ENCODE measurements at regions not wholly inside any gene's neighbourhood (a gene's known extent, or its start where the extent isn't known, plus 50 kb on each side); places are given as distances from the start of the nearest gene placed in this dataset.

DNA sequence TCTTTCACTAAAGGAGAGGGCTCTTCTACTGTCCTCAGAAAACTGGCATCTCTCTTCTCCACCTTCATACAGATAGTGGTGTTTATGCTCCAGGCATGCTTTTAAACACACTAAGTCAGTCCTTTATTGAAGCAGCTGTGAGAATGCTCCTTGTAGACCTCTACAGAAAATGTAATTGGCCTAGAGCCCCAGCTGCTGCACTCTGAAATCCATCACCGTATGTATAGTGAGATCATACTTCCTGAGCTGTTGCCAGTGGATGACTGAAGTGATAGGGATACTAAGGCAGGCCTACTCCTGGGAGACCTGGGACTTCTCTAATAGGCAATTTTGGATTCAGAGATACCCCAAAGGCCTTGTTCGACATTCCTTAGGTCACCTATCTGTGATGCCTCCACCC is 535.4 kb downstream of the RPS29 start:
- TF ChIP-seq, protein P1, sequence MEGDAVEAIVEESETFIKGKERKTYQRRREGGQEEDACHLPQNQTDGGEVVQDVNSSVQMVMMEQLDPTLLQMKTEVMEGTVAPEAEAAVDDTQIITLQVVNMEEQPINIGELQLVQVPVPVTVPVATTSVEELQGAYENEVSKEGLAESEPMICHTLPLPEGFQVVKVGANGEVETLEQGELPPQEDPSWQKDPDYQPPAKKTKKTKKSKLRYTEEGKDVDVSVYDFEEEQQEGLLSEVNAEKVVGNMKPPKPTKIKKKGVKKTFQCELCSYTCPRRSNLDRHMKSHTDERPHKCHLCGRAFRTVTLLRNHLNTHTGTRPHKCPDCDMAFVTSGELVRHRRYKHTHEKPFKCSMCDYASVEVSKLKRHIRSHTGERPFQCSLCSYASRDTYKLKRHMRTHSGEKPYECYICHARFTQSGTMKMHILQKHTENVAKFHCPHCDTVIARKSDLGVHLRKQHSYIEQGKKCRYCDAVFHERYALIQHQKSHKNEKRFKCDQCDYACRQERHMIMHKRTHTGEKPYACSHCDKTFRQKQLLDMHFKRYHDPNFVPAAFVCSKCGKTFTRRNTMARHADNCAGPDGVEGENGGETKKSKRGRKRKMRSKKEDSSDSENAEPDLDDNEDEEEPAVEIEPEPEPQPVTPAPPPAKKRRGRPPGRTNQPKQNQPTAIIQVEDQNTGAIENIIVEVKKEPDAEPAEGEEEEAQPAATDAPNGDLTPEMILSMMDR (IDR thresholded peaks at IDR 0.05), result no peak
- H3K4me1 ChIP-seq (ENCODE audit: control insufficient read depth in 1 of 2, low read depth in 2 of 2), result no peaks in the 10 kb centered on the region
- H3K4me3 ChIP-seq, result no peak overlapping the region
- no peak for DNase-seq (ENCODE audit: low spot score)
- ATAC-seq (ENCODE audit: insufficient number of reproducible peaks, low FRiP score, low read depth), result no peak
- no peaks in the 10 kb centered on the region for H3K27me3 ChIP-seq (replicated peaks; ENCODE audit: insufficient read depth)
- H3K36me3 ChIP-seq, result no peaks in the 10 kb centered on the region
- H3K9me3 ChIP-seq, result no peaks in the 10 kb centered on the region
- no peak overlapping the region for H3K27ac ChIP-seq

DNA sequence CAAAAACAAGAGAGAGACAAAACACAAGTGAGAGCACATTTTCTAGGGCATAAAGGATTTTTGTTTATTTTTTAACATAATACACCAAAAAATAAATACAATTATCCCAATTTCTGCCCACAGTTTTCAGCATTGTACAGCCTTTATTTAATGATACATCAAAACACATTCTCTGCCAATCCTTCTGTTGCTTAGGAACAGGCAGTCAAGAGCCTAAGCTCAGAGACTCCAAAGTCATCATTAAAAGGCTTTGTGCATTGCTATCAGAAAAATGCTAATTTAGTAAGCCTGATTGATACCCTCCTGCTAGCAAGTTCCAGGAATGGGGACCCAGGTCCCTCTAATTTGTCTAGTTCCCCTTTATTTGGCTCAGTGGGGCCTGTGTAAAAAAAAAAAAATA is 536.5 kb downstream of the RPS29 start:
- ATAC-seq (ENCODE audit: insufficient number of reproducible peaks, low FRiP score, low read depth) (no peak), DNase-seq (ENCODE audit: low spot score) (no peak)
- no peak overlapping the region for H3K27ac ChIP-seq
- no peaks in the 10 kb centered on the region for H3K9me3 ChIP-seq
- no peak overlapping the region for H3K4me3 ChIP-seq
- no peaks in the 10 kb centered on the region for H3K4me1 ChIP-seq (ENCODE audit: control insufficient read depth in 1 of 2, low read depth in 2 of 2)
- no peaks in the 10 kb centered on the region for H3K27me3 ChIP-seq (replicated peaks; ENCODE audit: insufficient read depth)
- H3K36me3 ChIP-seq, result no peaks in the 10 kb centered on the region
- TF ChIP-seq, protein P1 (IDR thresholded peaks at IDR 0.05), result no peak

DNA sequence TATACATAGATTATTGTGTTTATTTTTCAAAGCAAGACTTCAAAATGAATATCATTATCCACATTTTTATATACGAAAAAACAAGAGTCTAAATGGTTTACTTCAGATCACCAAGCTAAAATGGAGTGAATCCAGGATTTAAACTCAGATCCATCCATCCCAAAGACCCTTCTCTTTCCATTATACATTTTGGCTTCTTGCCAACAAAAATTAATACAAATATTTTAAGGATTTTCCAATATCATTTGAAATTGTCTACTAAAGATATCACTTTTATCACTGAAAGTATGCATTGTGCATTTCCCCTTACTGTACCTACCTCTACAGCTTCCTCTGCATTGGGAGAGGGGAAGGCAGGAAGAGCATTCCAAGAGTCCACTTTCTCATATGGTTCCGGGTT is 541.2 kb downstream of the RPS29 start:
- H3K36me3 ChIP-seq, result no peaks in the 10 kb centered on the region
- DNase-seq (ENCODE audit: low spot score) (no peak), ATAC-seq (ENCODE audit: insufficient number of reproducible peaks, low FRiP score, low read depth) (no peak)
- no peak overlapping the region for H3K4me3 ChIP-seq
- no peaks in the 10 kb centered on the region for H3K4me1 ChIP-seq (ENCODE audit: control insufficient read depth in 1 of 2, low read depth in 2 of 2)
- no peaks in the 10 kb centered on the region for H3K9me3 ChIP-seq
- no peaks in the 10 kb centered on the region for H3K27me3 ChIP-seq (replicated peaks; ENCODE audit: insufficient read depth)
- no peak overlapping the region for H3K27ac ChIP-seq
- TF ChIP-seq, protein P1 (IDR thresholded peaks at IDR 0.05), result no peak

DNA sequence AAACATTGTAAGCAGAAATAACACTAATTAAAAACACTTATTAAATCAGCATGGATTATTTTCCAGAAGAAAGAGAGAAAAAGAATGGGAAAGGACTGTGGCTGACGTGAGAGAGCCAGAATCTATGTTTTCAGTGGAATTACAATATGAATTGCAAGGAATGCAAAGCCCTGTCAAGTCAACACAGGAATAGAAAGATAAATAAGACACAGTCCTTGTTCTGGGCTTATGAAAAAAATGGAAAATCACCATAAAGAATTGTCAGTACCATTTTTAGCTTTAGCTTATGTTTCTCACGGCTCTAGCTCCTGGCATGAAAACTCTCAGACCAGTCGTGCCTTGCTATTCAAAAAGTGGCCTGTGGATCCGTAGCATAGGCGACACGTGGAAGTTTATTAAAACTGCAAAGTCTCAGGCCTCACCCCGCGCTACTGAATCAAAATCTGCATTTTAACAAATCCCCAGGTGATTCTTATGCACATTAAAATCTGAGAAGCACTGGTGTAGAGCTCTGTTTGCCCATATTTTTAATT is 549.1 kb downstream of the RPS29 start:
- Histone ChIP-seq H3K4me1 (ENCODE audit: control insufficient read depth in 1 of 2, low read depth in 2 of 2) (no peaks in the 10 kb centered on the region), H3K36me3 (no peaks in the 10 kb centered on the region), H3K27me3 (replicated peaks; ENCODE audit: insufficient read depth) (no peaks in the 10 kb centered on the region), H3K9me3 (no peaks in the 10 kb centered on the region), H3K27ac (no peak overlapping the region), H3K4me3 (no peak overlapping the region)
- DNase-seq (ENCODE audit: low spot score), result no peak
- no peak for ATAC-seq (ENCODE audit: insufficient number of reproducible peaks, low FRiP score, low read depth)
- TF ChIP-seq, protein P1 (IDR thresholded peaks at IDR 0.05), result no peak

DNA sequence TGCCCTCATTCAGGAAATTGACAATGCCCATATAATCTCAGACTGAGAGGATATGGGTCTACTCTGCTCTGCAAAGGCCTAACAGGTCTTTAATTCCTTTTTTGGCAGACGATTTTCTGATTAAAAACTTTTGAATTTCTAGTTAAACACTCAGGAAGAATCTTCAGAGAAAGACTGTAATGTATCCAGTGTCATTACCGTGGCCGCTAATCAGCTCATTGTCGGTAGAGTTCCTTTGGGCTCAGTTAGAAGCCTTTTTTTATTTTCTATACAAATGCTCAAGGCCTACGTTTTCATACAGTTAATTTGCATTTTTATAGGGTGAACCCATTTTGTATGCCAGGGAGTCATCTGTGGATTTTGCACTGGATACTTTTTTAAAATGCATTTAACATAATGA is 549.9 kb downstream of the RPS29 start:
- Histone ChIP-seq H3K4me3 (no peak overlapping the region), H3K27ac (no peak overlapping the region), H3K4me1 (ENCODE audit: control insufficient read depth in 1 of 2, low read depth in 2 of 2) (no peaks in the 10 kb centered on the region), H3K9me3 (no peaks in the 10 kb centered on the region), H3K27me3 (replicated peaks; ENCODE audit: insufficient read depth) (no peaks in the 10 kb centered on the region), H3K36me3 (no peaks in the 10 kb centered on the region)
- ATAC-seq (ENCODE audit: insufficient number of reproducible peaks, low FRiP score, low read depth) (no peak), DNase-seq (ENCODE audit: low spot score) (no peak)
- TF ChIP-seq, protein P1 (IDR thresholded peaks at IDR 0.05), result no peak
